Muscle of leg (tissue), 3 donors: ENCODE measurements at regions not wholly inside any gene's neighbourhood (a gene's known extent, or its start where the extent isn't known, plus 50 kb on each side); places are given as distances from the start of the nearest gene placed in this dataset.

ENCODE experiments used
- DNase-seq: peaks from one replicate; pipeline ENCODE4 v3.0.0; 2013
- H3K27ac ChIP-seq: one replicate; pipeline ENCODE4 v1.5.1; 2013; ENCODE audit warnings: mild to moderate bottlenecking, low read length, control low read depth
- H3K27me3 ChIP-seq: one replicate; pipeline ENCODE4 v1.6.1; 2013; ENCODE audit warnings: low read length; ENCODE audit not compliant: control insufficient read depth, insufficient read depth
- H3K36me3 ChIP-seq: one replicate; pipeline ENCODE4 v1.6.1; 2013; ENCODE audit warnings: low read length; ENCODE audit not compliant: control insufficient read depth, insufficient read depth
- H3K4me1 ChIP-seq: one replicate; pipeline ENCODE4 v1.6.1; 2013; ENCODE audit warnings: low read length; ENCODE audit not compliant: control insufficient read depth, insufficient read depth
- H3K4me3 ChIP-seq: one replicate; pipeline ENCODE4 v1.5.1; 2013; ENCODE audit warnings: low read length, control low read depth
- H3K9me3 ChIP-seq: replicated peaks from 2 replicates; pipeline ENCODE4 v1.6.1; 2013; ENCODE audit warnings: low read depth, low read length; ENCODE audit not compliant: control insufficient read depth
- WGBS: methylation state at CpG from one replicate; pipeline ENCODE4 v1.1.5; 2013; ENCODE audit warnings: missing lambda C conversion rate; ENCODE audit not compliant: insufficient coverage; 5-methylcytosine and 5-hydroxymethylcytosine counted together

GRCh38 chr18:66219817-66220216, 384.1 kb downstream of the CDH19 start:
- WGBS: 100% methylated on average over 1 of the region's 2 CpGs
- no peaks in the 10 kb centered on the region for H3K9me3 ChIP-seq
- no peak for DNase-seq

GRCh38 chr18:66211749-66212148, 392.1 kb downstream of the CDH19 start:
- Histone ChIP-seq H3K4me3 (no peak overlapping the region), H3K9me3 (no peaks in the 10 kb centered on the region), H3K36me3 (no peaks in the 10 kb centered on the region), H3K27me3 (no peaks in the 10 kb centered on the region), H3K4me1 (no peaks in the 10 kb centered on the region), H3K27ac (no peak overlapping the region)
- no peak for DNase-seq
- no CpG with 5 or more reads among the region's 1 CpG for WGBS

More at GRCh38 chr18:66219817-66220216, 384.1 kb downstream of the CDH19 start:
- no peak overlapping the region for H3K4me3 ChIP-seq
- H3K36me3 ChIP-seq: no peaks in the 10 kb centered on the region
- no peak overlapping the region for H3K27ac ChIP-seq
- H3K27me3 ChIP-seq: no peaks in the 10 kb centered on the region
- no peaks in the 10 kb centered on the region for H3K4me1 ChIP-seq

- H3K27me3 ChIP-seq: no peaks in the 10 kb centered on the region
- no peaks in the 10 kb centered on the region for H3K4me1 ChIP-seq
- no peaks in the 10 kb centered on the region for H3K9me3 ChIP-seq
- no peak overlapping the region for H3K4me3 ChIP-seq
- no CpG with 5 or more reads among the region's 3 CpGs for WGBS
- H3K27ac ChIP-seq: no peak overlapping the region
- DNase-seq: no peak
- no peaks in the 10 kb centered on the region for H3K36me3 ChIP-seq
Measured at GRCh38 chr18:66210875-66211274, 393.0 kb downstream of the CDH19 start.

- H3K27me3 ChIP-seq: no peaks in the 10 kb centered on the region
- H3K27ac ChIP-seq: no peak overlapping the region
- peak; percentile 3 for DNase-seq
- no peaks in the 10 kb centered on the region for H3K4me1 ChIP-seq
- H3K4me3 ChIP-seq: no peak overlapping the region
- WGBS: no CpG with 5 or more reads among the region's 4 CpGs
- H3K9me3 ChIP-seq: no peaks in the 10 kb centered on the region
- H3K36me3 ChIP-seq: no peaks in the 10 kb centered on the region
Measured at GRCh38 chr18:66209656-66210055, 394.2 kb downstream of the CDH19 start.

- no CpG with 5 or more reads among the region's 1 CpG for WGBS
- no peak overlapping the region for H3K4me3 ChIP-seq
- no peaks in the 10 kb centered on the region for H3K9me3 ChIP-seq
- no peaks in the 10 kb centered on the region for H3K36me3 ChIP-seq
- H3K27ac ChIP-seq: no peak overlapping the region
- no peaks in the 10 kb centered on the region for H3K27me3 ChIP-seq
- no peak for DNase-seq
- no peaks in the 10 kb centered on the region for H3K4me1 ChIP-seq
Measured at GRCh38 chr18:66196805-66197204, 407.1 kb downstream of the CDH19 start.

- WGBS: 44% methylated on average over 3 of the region's 4 CpGs
- no peaks in the 10 kb centered on the region for H3K4me1 ChIP-seq
- H3K9me3 ChIP-seq: no peaks in the 10 kb centered on the region
- peak; percentile 1 for DNase-seq
- H3K27ac ChIP-seq: no peak overlapping the region
- no peaks in the 10 kb centered on the region for H3K27me3 ChIP-seq
- H3K36me3 ChIP-seq: no peaks in the 10 kb centered on the region
- no peak overlapping the region for H3K4me3 ChIP-seq
Measured at GRCh38 chr18:66193938-66194337, 410.0 kb downstream of the CDH19 start.

GRCh38 chr18:66193394-66193793, 410.5 kb downstream of the CDH19 start:
- H3K9me3 ChIP-seq: no peaks in the 10 kb centered on the region
- no peak for DNase-seq
- no peak overlapping the region for H3K4me3 ChIP-seq
- H3K36me3 ChIP-seq: no peaks in the 10 kb centered on the region
- H3K27ac ChIP-seq: no peak overlapping the region
- H3K4me1 ChIP-seq: no peaks in the 10 kb centered on the region
- WGBS: 46% methylated on average over 3 of the region's 3 CpGs
- no peaks in the 10 kb centered on the region for H3K27me3 ChIP-seq

- WGBS: 76% methylated on average over 5 of the region's 5 CpGs
- Histone ChIP-seq H3K36me3 (no peaks in the 10 kb centered on the region), H3K9me3 (no peaks in the 10 kb centered on the region), H3K27ac (no peak overlapping the region), H3K4me3 (no peak overlapping the region), H3K27me3 (no peaks in the 10 kb centered on the region), H3K4me1 (no peaks in the 10 kb centered on the region)
- no peak for DNase-seq
Measured at GRCh38 chr18:66168685-66169235, 417.9 kb downstream of the CDH7 start.

- Histone ChIP-seq H3K4me1 (no peaks in the 10 kb centered on the region), H3K9me3 (no peaks in the 10 kb centered on the region), H3K36me3 (no peaks in the 10 kb centered on the region), H3K4me3 (no peak overlapping the region), H3K27ac (no peak overlapping the region), H3K27me3 (no peaks in the 10 kb centered on the region)
- 83% methylated on average over 3 of the region's 7 CpGs for WGBS
- DNase-seq: no peak
Measured at GRCh38 chr18:66167829-66168684, 417.2 kb downstream of the CDH7 start.

- Histone ChIP-seq H3K27me3 (no peaks in the 10 kb centered on the region), H3K36me3 (no peaks in the 10 kb centered on the region), H3K4me1 (no peaks in the 10 kb centered on the region), H3K27ac (no peak overlapping the region), H3K9me3 (no peaks in the 10 kb centered on the region), H3K4me3 (no peak overlapping the region)
- DNase-seq: no peak
- WGBS: no CpG with 5 or more reads among the region's 3 CpGs
Measured at GRCh38 chr18:66160007-66160406, 409.2 kb downstream of the CDH7 start.
